ENCODE measurements at regions not wholly inside any gene's neighbourhood (a gene's known extent, or its start where the extent isn't known, plus 50 kb on each side); places are given as distances from the start of the nearest gene placed in this dataset.

DNA sequence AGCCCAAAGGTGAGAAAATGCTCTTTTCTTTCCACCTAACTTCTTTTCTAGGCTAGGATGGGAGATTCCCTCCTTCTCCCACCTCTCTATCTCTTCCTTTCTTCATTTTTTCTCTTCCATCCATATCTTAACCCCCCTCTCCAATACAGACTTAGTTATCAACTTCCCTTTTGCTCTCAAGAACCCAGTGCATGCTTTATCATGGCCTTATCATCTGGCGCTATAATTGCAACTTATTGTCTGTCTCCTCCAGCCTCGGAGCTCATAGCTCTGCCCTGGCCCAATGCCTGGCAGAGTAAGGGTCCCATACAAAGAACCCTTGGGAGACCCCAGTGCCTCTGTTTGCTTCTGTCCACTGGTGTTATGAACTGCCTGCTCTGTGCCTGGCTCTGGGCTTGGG lies 71.0 kb upstream of the NFASC start:
- Histone ChIP-seq H3K9me3 (ENCODE audit: control insufficient read depth, low read depth, low read length) (no peaks in the 10 kb centered on the region), H3K27me3 (ENCODE audit: control insufficient read depth, insufficient read depth, low read length) (no peaks in the 10 kb centered on the region), H3K36me3 (ENCODE audit: control insufficient read depth, insufficient read depth, low read length) (no peaks in the 10 kb centered on the region), H3K4me1 (ENCODE audit: control insufficient read depth, insufficient read depth, low read length) (peaks cover 30% of the 10 kb centered on the region), H3K4me3 (ENCODE audit: low read length) (no peak overlapping the region), H3K27ac (ENCODE audit: low read length) (no peak overlapping the region)
- DNase-seq: no peak
- WGBS (ENCODE audit: insufficient coverage, low lambda C conversion rate): no CpG with 5 or more reads among the region's 2 CpGs

DNA sequence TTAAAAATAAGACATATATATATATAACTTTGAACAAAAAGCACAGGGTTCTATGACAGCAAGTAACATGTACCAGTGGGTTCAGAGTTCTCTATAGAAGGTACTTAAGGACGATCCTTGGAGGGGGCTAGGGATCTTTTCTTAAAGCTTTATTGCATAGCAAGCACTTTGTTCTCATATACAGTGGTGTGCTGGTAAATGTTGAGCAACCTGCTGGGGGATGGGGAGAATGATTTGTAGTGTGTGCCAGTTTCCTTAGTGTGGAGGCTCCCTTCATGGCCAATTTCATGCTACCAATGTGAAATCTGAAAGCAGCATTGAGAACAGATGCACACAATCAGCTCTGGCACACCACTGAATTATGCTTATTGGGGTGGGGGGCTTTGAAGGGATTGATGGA lies 69.5 kb upstream of the NFASC start:
- Histone ChIP-seq H3K36me3 (ENCODE audit: control insufficient read depth, insufficient read depth, low read length) (no peaks in the 10 kb centered on the region), H3K27me3 (ENCODE audit: control insufficient read depth, insufficient read depth, low read length) (no peaks in the 10 kb centered on the region), H3K27ac (ENCODE audit: low read length) (peak overlapping the region; percentile 72), H3K4me1 (ENCODE audit: control insufficient read depth, insufficient read depth, low read length) (peaks cover 30% of the 10 kb centered on the region), H3K4me3 (ENCODE audit: low read length) (no peak overlapping the region), H3K9me3 (ENCODE audit: control insufficient read depth, low read depth, low read length) (no peaks in the 10 kb centered on the region)
- no CpG with 5 or more reads among the region's 1 CpG for WGBS (ENCODE audit: insufficient coverage, low lambda C conversion rate)
- peak; percentile 60 to 80 for DNase-seq

- peak overlapping the region; percentile 72 for H3K27ac ChIP-seq (ENCODE audit: low read length)
- H3K4me1 ChIP-seq (ENCODE audit: control insufficient read depth, insufficient read depth, low read length): peaks cover 36% of the 10 kb centered on the region
- no peaks in the 10 kb centered on the region for H3K9me3 ChIP-seq (ENCODE audit: control insufficient read depth, low read depth, low read length)
- H3K36me3 ChIP-seq (ENCODE audit: control insufficient read depth, insufficient read depth, low read length): no peaks in the 10 kb centered on the region
- no peak overlapping the region for H3K4me3 ChIP-seq (ENCODE audit: low read length)
- H3K27me3 ChIP-seq (ENCODE audit: control insufficient read depth, insufficient read depth, low read length): no peaks in the 10 kb centered on the region
- DNase-seq: peak; percentile 85 to 93
- WGBS (ENCODE audit: insufficient coverage, low lambda C conversion rate): no CpG with 5 or more reads among the region's 9 CpGs
Measured at GRCh38 chr1:204802401-204803175, 68.1 kb upstream of the NFASC start.

GRCh38 chr1:204803607-204804006 lies 67.1 kb upstream of the NFASC start:
- H3K27ac ChIP-seq (ENCODE audit: low read length): peak overlapping the region; percentile 70

DNA sequence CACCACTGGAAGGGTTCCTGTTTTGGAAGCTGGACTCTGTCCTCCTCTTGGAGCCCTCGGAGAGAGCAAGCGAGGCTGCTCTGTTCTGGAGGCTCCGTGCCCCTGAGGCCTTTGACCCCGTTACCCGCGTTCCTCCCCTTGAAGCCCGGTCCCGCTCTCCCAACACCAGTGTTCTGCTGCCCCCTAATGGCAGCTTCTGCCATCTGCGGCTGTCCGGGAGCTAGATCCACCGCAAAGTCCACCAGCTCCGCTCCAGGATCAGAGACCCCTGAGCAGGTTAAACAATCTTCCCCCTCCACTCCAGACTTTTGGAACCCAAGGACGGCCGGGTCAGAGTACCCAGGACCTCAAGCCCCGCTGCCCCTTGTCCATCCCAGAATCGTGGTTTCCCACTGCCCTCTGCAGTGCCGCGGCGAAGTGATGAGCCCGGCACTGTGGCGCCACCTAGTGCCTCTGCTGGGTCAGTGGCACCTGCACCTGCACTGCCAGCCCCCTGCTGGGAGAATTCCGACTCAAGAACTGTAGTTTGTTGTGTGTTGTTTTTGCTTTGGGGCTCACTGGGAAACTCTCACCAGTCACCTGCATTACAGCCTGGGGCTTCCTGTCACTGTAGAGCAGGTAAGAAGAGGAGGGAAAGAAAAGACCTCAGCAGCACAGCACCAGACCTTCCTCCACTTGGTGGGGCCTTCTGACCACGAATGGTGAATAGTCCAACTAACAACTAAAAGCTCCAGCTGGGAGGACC lies 63.5 kb upstream of the NFASC start:
- no peaks in the 10 kb centered on the region for H3K36me3 ChIP-seq (ENCODE audit: control insufficient read depth, insufficient read depth, low read length)
- no peaks in the 10 kb centered on the region for H3K27me3 ChIP-seq (ENCODE audit: control insufficient read depth, insufficient read depth, low read length)
- DNase-seq: peak; percentile 87
- no peak overlapping the region for H3K27ac ChIP-seq (ENCODE audit: low read length)
- H3K4me3 ChIP-seq (ENCODE audit: low read length): peak overlapping the region; percentile 44
- no peaks in the 10 kb centered on the region for H3K9me3 ChIP-seq (ENCODE audit: control insufficient read depth, low read depth, low read length)
- WGBS (ENCODE audit: insufficient coverage, low lambda C conversion rate): no CpG with 5 or more reads among the region's 23 CpGs
- H3K4me1 ChIP-seq (ENCODE audit: control insufficient read depth, insufficient read depth, low read length): peaks cover 19% of the 10 kb centered on the region

More at GRCh38 chr1:204803607-204804006, 67.1 kb upstream of the NFASC start:
- Histone ChIP-seq H3K36me3 (ENCODE audit: control insufficient read depth, insufficient read depth, low read length) (no peaks in the 10 kb centered on the region), H3K9me3 (ENCODE audit: control insufficient read depth, low read depth, low read length) (no peaks in the 10 kb centered on the region), H3K27me3 (ENCODE audit: control insufficient read depth, insufficient read depth, low read length) (no peaks in the 10 kb centered on the region), H3K4me3 (ENCODE audit: low read length) (no peak overlapping the region), H3K4me1 (ENCODE audit: control insufficient read depth, insufficient read depth, low read length) (peaks cover 36% of the 10 kb centered on the region)
- no peak for DNase-seq
- WGBS (ENCODE audit: insufficient coverage, low lambda C conversion rate): no CpG with 5 or more reads among the region's 3 CpGs

- Histone ChIP-seq H3K27me3 (ENCODE audit: control insufficient read depth, insufficient read depth, low read length) (peaks cover 2% of the 10 kb centered on the region), H3K36me3 (ENCODE audit: control insufficient read depth, insufficient read depth, low read length) (no peaks in the 10 kb centered on the region), H3K27ac (ENCODE audit: low read length) (no peak overlapping the region), H3K4me3 (ENCODE audit: low read length) (no peak overlapping the region), H3K4me1 (ENCODE audit: control insufficient read depth, insufficient read depth, low read length) (peaks cover 7% of the 10 kb centered on the region), H3K9me3 (ENCODE audit: control insufficient read depth, low read depth, low read length) (no peaks in the 10 kb centered on the region)
- no CpG with 5 or more reads among the region's 1 CpG for WGBS (ENCODE audit: insufficient coverage, low lambda C conversion rate)
- DNase-seq: no peak
Measured at GRCh38 chr1:204809488-204809887, 61.2 kb upstream of the NFASC start.

GRCh38 chr1:204812842-204813241 lies 57.8 kb upstream of the NFASC start:
- H3K9me3 ChIP-seq (ENCODE audit: control insufficient read depth, low read depth, low read length): peaks cover 2% of the 10 kb centered on the region
- no peak overlapping the region for H3K27ac ChIP-seq (ENCODE audit: low read length)
- no peak for DNase-seq
- no peaks in the 10 kb centered on the region for H3K4me1 ChIP-seq (ENCODE audit: control insufficient read depth, insufficient read depth, low read length)
- no peak overlapping the region for H3K4me3 ChIP-seq (ENCODE audit: low read length)
- peaks cover 9% of the 10 kb centered on the region for H3K27me3 ChIP-seq (ENCODE audit: control insufficient read depth, insufficient read depth, low read length)
- no peaks in the 10 kb centered on the region for H3K36me3 ChIP-seq (ENCODE audit: control insufficient read depth, insufficient read depth, low read length)
- no CpG with 5 or more reads among the region's 1 CpG for WGBS (ENCODE audit: insufficient coverage, low lambda C conversion rate)

DNA sequence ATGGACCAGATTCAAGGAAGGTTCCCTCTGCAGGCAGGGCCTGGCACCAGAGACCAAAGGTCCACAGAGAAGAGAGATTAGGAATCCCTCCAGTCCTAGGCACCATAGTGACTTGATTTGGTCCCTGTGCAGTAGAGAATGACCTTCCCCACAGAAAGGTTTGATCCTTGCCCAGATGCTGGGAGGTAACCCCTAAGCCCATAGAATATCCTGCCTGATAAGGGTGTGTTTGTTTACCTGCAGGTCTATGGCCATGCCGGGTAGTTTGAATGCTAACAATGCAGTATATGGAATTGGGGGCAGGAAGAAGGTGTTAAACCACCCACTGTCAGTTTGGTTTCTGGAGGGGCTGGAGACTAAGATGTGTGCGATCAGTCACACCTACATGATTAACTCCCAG lies 57.1 kb upstream of the NFASC start:
- H3K27ac ChIP-seq (ENCODE audit: low read length): no peak overlapping the region
- H3K4me1 ChIP-seq (ENCODE audit: control insufficient read depth, insufficient read depth, low read length): no peaks in the 10 kb centered on the region
- DNase-seq: no peak
- WGBS (ENCODE audit: insufficient coverage, low lambda C conversion rate): no CpG with 5 or more reads among the region's 2 CpGs
- H3K27me3 ChIP-seq (ENCODE audit: control insufficient read depth, insufficient read depth, low read length): peaks cover 9% of the 10 kb centered on the region
- no peak overlapping the region for H3K4me3 ChIP-seq (ENCODE audit: low read length)
- H3K36me3 ChIP-seq (ENCODE audit: control insufficient read depth, insufficient read depth, low read length): no peaks in the 10 kb centered on the region
- peaks cover 2% of the 10 kb centered on the region for H3K9me3 ChIP-seq (ENCODE audit: control insufficient read depth, low read depth, low read length)

DNA sequence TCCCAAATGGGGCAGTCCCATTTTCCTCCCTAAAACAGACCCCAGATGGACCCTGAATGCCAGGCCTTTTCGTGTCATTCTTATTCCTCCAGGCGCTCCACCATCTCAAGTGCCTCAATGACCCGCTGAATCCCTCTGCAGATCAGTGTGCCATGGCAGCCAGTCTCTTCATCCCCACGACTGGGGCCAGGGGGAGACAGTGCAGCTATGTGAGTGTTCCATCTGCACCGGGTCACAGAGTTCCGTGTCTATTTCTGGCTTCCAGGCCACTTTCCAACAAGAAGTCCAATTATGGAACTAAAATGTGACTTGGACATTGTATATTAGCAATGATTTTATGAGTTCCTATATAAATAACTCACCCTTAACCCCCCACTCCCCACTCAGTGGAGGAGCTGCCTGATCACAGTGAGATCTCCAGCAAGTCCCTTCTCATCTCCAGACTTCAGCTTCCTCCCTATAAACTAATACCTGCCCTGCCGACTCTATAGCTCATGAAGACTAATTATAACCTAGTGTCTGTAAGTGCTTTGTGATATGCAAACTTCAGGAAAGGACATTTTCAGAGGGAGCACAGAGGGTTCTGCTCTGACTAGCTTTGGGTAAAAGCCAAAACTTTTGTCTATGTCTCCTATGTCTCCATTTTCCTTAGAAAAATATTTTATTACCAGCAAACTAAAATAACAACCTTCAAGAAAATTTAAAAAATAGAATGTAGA lies 56.3 kb upstream of the NFASC start:
- H3K9me3 ChIP-seq (ENCODE audit: control insufficient read depth, low read depth, low read length): peaks cover 2% of the 10 kb centered on the region
- H3K27ac ChIP-seq (ENCODE audit: low read length): no peak overlapping the region
- no peaks in the 10 kb centered on the region for H3K36me3 ChIP-seq (ENCODE audit: control insufficient read depth, insufficient read depth, low read length)
- no peaks in the 10 kb centered on the region for H3K4me1 ChIP-seq (ENCODE audit: control insufficient read depth, insufficient read depth, low read length)
- no peak for DNase-seq
- no CpG with 5 or more reads among the region's 7 CpGs for WGBS (ENCODE audit: insufficient coverage, low lambda C conversion rate)
- H3K4me3 ChIP-seq (ENCODE audit: low read length): no peak overlapping the region
- H3K27me3 ChIP-seq (ENCODE audit: control insufficient read depth, insufficient read depth, low read length): peaks cover 9% of the 10 kb centered on the region

DNA sequence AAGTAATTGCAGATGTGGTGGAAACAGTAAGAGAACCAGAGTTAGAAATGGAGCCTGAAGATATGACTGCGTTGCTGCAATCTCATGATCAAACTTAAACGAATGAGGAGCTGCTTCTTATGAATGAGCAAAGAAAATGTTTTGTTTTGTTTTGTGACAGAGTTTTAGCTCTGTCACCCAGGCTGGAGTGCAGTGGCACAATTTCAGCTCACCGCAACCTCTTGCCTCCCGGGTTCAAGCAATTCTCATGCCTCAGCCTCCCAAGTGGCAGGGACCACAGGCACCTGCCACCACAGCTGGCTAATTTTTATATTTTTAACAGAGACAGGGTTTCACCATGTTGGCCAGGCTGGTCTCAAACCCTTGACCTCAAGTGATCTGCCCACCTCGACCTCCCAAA lies 53.3 kb upstream of the NFASC start:
- H3K4me1 ChIP-seq (ENCODE audit: control insufficient read depth, insufficient read depth, low read length): no peaks in the 10 kb centered on the region
- H3K36me3 ChIP-seq (ENCODE audit: control insufficient read depth, insufficient read depth, low read length): no peaks in the 10 kb centered on the region
- WGBS (ENCODE audit: insufficient coverage, low lambda C conversion rate): no CpG with 5 or more reads among the region's 5 CpGs
- H3K9me3 ChIP-seq (ENCODE audit: control insufficient read depth, low read depth, low read length): peaks cover 2% of the 10 kb centered on the region
- DNase-seq: no peak
- H3K4me3 ChIP-seq (ENCODE audit: low read length): no peak overlapping the region
- H3K27me3 ChIP-seq (ENCODE audit: control insufficient read depth, insufficient read depth, low read length): peaks cover 9% of the 10 kb centered on the region
- H3K27ac ChIP-seq (ENCODE audit: low read length): no peak overlapping the region
